GM12878 (cell line): ENCODE measurements at regions not wholly inside any gene's neighbourhood (a gene's known extent, or its start where the extent isn't known, plus 50 kb on each side); places are given as distances from the start of the nearest gene placed in this dataset.

ENCODE experiments used
- CREM ChIP-seq: IDR thresholded peaks from 2 replicates; pipeline ENCODE4 v1.6.1; 2014; ENCODE audit warnings: antibody characterized with exemption, low read depth
- CTCF ChIP-seq, 3 experiments: IDR thresholded peaks in 2 of 3; conservative IDR thresholded peaks in 1 of 3; 2 replicates each; pipeline ENCODE4 v1.5.1; 2011; ENCODE audit warnings: low read depth in 3 of 3, low read length in 3 of 3, mild to moderate bottlenecking in 3 of 3, control low read depth in 2 of 3, moderate library complexity in 2 of 3, inconsistent platforms in 1 of 3, mixed read lengths in 1 of 3; ENCODE audit not compliant: control insufficient read depth in 2 of 3, insufficient read depth in 1 of 3; ENCODE audit errors: extremely low read depth in 1 of 3
- ELK1 ChIP-seq: IDR thresholded peaks from 2 replicates; pipeline ENCODE4 v1.6.1; 2012; ENCODE audit warnings: low read depth, low read length, improper control_type of control experiment
- KDM1A ChIP-seq: fragments of 200-600 bp; sonication (generic); IDR thresholded peaks from 2 replicates; pipeline ENCODE4 v1.6.1; 2016; ENCODE audit warnings: borderline replicate concordance
- MXI1 ChIP-seq: fragments of 150-350 bp; IDR thresholded peaks from 2 replicates; pipeline ENCODE4 v1.6.1; 2011; ENCODE audit warnings: low read depth, mild to moderate bottlenecking, inconsistent platforms, low read length, improper control_type of control experiment
- SRF ChIP-seq, 2 experiments: IDR thresholded peaks; 2 replicates each; pipeline ENCODE4 v1.6.1; 2011; ENCODE audit warnings: low read depth in 2 of 2, low read length in 2 of 2, mild to moderate bottlenecking in 1 of 2, moderate library complexity in 1 of 2
- USF1 ChIP-seq: IDR thresholded peaks from 2 replicates; pipeline ENCODE4 v1.6.1; 2011; ENCODE audit warnings: borderline replicate concordance, low read depth, mild to moderate bottlenecking, moderate library complexity, mixed read lengths, low read length; ENCODE audit not compliant: insufficient read depth; ENCODE audit errors: extremely low read length
- YY1 ChIP-seq: IDR thresholded peaks from 2 replicates; pipeline ENCODE4 v1.6.1; 2011; ENCODE audit warnings: low read depth, mild to moderate bottlenecking, low read length
- ZNF274 ChIP-seq: IDR thresholded peaks from one replicate; pipeline ENCODE4 v1.8.0; 2011; ENCODE audit not compliant: insufficient read length, insufficient read depth

DNA sequence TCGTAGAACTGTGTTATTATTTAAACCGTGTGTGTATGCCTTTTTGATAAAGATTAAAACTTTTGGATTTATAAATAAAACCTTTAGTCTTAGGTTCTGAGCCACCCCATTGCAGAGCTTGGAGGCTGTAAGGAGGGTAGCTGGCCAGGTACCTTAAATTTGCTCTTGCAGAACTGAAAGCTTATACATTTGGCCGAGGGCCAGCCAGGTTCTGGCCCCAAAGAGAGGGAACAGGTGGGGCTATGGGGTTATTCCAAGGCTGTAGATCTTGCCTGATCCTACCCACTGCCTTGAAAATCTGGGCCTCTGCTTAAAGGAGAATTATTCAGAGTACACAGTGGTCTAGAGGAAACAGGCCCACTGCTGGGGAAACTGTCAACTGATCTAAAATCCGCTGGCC lies 59.6 kb downstream of the CAMK2N1 start:
- TF ChIP-seq YY1 (no peak), CTCF (IDR thresholded peaks at IDR 0.05 in 2 of 3, conservative IDR thresholded peaks at IDR 0.05 in 1 of 3; ENCODE audit: control insufficient read depth in 2 of 3, extremely low read depth in 1 of 3, insufficient read depth in 1 of 3, low read depth in 3 of 3, low read length in 3 of 3) (no peak), SRF (IDR thresholded peaks at IDR 0.05; ENCODE audit: low read depth in 2 of 2, low read length in 2 of 2) (no peak), CREM (no peak), USF1 (no peak), KDM1A (no peak), ELK1 (no peak), MXI1 (no peak), ZNF274 (no peak)
